ENCODE measurements at regions not wholly inside any gene's neighbourhood (a gene's known extent, or its start where the extent isn't known, plus 50 kb on each side); places are given as distances from the start of the nearest gene placed in this dataset.

DNA sequence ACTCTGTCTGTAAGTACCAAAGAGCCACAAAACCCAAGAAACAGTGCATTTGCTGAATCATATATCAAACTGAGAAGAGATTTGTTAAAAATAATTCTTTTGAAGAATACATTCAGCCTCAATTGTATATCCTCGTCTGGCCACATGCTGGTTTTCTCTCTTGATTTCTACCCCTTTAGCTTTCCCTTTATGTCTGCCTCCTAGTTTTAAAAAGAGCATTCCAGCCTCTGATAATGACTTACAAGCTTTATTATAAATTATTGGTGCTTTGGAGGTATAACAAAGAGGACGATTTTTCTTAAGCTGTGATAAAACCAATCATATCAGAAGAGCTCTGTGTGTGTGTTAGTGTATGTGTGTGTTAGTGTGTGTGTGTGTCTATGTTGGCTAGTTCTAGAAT lies 70.4 kb upstream of the ROBO2 start:
- H3K9ac ChIP-seq (ENCODE audit: low read length), result no peak overlapping the region
- H3K4me1 ChIP-seq (ENCODE audit: low read length), result no peaks in the 10 kb centered on the region
- no peaks in the 10 kb centered on the region for H4K20me1 ChIP-seq (ENCODE audit: insufficient read depth, low read length)
- peak overlapping the region; percentile 48; the same call in 1 of the 2 replicates for H2AFZ ChIP-seq (ENCODE audit: low read depth, low read length)
- no peaks in the 10 kb centered on the region for H3K36me3 ChIP-seq (replicated peaks; ENCODE audit: low read depth, low read length)
- no peak overlapping the region for H3K4me3 ChIP-seq (ENCODE audit: low read length)
- H3K79me2 ChIP-seq (ENCODE audit: low read length), result no peaks in the 10 kb centered on the region
- no peak overlapping the region for H3K4me2 ChIP-seq (ENCODE audit: low read length)
- no peak for TF ChIP-seq EZH2phosphoT487 (IDR thresholded peaks at IDR 0.05; ENCODE audit: low read depth)
- TF ChIP-seq, protein P1, sequence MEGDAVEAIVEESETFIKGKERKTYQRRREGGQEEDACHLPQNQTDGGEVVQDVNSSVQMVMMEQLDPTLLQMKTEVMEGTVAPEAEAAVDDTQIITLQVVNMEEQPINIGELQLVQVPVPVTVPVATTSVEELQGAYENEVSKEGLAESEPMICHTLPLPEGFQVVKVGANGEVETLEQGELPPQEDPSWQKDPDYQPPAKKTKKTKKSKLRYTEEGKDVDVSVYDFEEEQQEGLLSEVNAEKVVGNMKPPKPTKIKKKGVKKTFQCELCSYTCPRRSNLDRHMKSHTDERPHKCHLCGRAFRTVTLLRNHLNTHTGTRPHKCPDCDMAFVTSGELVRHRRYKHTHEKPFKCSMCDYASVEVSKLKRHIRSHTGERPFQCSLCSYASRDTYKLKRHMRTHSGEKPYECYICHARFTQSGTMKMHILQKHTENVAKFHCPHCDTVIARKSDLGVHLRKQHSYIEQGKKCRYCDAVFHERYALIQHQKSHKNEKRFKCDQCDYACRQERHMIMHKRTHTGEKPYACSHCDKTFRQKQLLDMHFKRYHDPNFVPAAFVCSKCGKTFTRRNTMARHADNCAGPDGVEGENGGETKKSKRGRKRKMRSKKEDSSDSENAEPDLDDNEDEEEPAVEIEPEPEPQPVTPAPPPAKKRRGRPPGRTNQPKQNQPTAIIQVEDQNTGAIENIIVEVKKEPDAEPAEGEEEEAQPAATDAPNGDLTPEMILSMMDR (IDR thresholded peaks at IDR 0.05; ENCODE audit: low read depth, low read length), result no peak
- H3K9me3 ChIP-seq (ENCODE audit: insufficient read depth, low read length), result no peaks in the 10 kb centered on the region
- no peaks in the 10 kb centered on the region for H3K27me3 ChIP-seq (ENCODE audit: low read depth, low read length)
- H3K27ac ChIP-seq (ENCODE audit: low read length), result no peak overlapping the region

DNA sequence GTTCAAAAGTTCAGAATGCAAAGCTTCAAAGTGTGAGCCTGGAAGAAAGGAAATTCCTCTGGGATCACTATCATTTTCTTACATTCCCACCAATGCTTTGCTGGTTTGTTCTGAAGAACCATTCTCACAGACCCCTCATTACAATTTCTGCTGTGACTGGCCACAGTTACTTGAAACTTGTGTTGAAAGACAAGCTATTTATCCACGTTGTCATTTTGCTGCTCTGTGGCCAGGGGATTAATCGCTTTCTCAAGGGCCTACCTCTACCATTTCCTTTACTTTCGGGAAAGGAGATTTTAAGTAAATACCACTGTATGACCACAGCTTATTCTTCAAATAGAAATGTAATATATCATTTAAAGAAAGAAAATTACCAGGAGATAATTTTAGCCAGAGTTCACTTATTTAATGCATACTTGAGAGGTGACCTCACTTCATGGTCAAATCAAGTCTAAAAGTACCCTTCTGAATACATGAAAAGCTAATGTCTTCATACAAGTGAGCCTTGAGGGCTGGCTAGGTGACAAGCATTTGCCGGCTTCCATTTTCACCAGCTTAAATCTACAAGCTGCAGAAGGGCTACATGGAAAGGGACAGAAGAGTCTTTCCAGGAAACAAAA lies 69.8 kb upstream of the ROBO2 start:
- Histone ChIP-seq H4K20me1 (ENCODE audit: insufficient read depth, low read length) (no peaks in the 10 kb centered on the region), H3K27ac (ENCODE audit: low read length) (no peak overlapping the region), H2AFZ (ENCODE audit: low read depth, low read length) (no peak overlapping the region), H3K36me3 (replicated peaks; ENCODE audit: low read depth, low read length) (no peaks in the 10 kb centered on the region), H3K4me3 (ENCODE audit: low read length) (no peak overlapping the region), H3K9ac (ENCODE audit: low read length) (no peak overlapping the region), H3K4me2 (ENCODE audit: low read length) (no peak overlapping the region), H3K4me1 (ENCODE audit: low read length) (no peaks in the 10 kb centered on the region), H3K9me3 (ENCODE audit: insufficient read depth, low read length) (no peaks in the 10 kb centered on the region), H3K79me2 (ENCODE audit: low read length) (no peaks in the 10 kb centered on the region), H3K27me3 (ENCODE audit: low read depth, low read length) (no peaks in the 10 kb centered on the region)
- TF ChIP-seq EZH2phosphoT487 (IDR thresholded peaks at IDR 0.05; ENCODE audit: low read depth), result no peak
- TF ChIP-seq, protein P1 (IDR thresholded peaks at IDR 0.05; ENCODE audit: low read depth, low read length), result no peak

DNA sequence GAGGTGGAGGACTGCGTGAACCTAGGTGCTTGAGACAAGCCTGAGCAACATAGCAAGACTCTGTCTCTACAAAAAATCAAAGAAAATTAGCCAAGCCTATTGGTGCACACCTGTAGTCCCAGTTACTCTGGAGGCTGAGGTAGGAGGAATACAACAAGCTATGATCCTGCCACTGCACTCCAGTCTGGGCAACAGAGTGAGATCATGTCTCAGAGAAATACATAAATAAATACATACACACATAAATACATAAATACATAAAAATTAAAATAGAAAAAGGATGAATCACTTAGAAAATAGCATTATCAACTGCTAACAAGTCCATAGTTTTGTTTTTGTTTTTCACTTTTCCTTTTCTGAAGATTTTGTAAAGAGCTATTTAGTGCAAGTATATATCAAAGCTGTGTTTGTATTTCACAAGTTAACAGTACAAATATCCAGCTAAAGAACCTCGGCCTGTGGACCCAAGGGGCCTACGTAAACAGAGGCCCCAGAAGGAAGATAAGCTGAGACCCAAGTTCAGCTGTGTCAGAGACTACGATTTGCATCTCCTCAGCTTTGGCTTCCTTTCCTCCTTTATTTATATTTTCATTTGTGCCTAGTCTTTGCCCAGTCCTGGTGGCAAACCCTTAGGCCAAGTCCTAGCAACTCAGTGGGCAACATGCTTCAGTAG lies 67.1 kb upstream of the ROBO2 start:
- no peak overlapping the region for H3K4me2 ChIP-seq (ENCODE audit: low read length)
- peak overlapping the region; percentile 32; the same call in 1 of the 2 replicates for H2AFZ ChIP-seq (ENCODE audit: low read depth, low read length)
- H4K20me1 ChIP-seq (ENCODE audit: insufficient read depth, low read length), result no peaks in the 10 kb centered on the region
- H3K79me2 ChIP-seq (ENCODE audit: low read length), result no peaks in the 10 kb centered on the region
- no peaks in the 10 kb centered on the region for H3K4me1 ChIP-seq (ENCODE audit: low read length)
- H3K36me3 ChIP-seq (replicated peaks; ENCODE audit: low read depth, low read length), result no peaks in the 10 kb centered on the region
- no peaks in the 10 kb centered on the region for H3K9me3 ChIP-seq (ENCODE audit: insufficient read depth, low read length)
- H3K27me3 ChIP-seq (ENCODE audit: low read depth, low read length), result no peaks in the 10 kb centered on the region
- no peak overlapping the region for H3K9ac ChIP-seq (ENCODE audit: low read length)
- H3K4me3 ChIP-seq (ENCODE audit: low read length), result no peak overlapping the region
- TF ChIP-seq, protein P1 (IDR thresholded peaks at IDR 0.05; ENCODE audit: low read depth, low read length), result no peak
- no peak for TF ChIP-seq EZH2phosphoT487 (IDR thresholded peaks at IDR 0.05; ENCODE audit: low read depth)
- H3K27ac ChIP-seq (ENCODE audit: low read length), result no peak overlapping the region

DNA sequence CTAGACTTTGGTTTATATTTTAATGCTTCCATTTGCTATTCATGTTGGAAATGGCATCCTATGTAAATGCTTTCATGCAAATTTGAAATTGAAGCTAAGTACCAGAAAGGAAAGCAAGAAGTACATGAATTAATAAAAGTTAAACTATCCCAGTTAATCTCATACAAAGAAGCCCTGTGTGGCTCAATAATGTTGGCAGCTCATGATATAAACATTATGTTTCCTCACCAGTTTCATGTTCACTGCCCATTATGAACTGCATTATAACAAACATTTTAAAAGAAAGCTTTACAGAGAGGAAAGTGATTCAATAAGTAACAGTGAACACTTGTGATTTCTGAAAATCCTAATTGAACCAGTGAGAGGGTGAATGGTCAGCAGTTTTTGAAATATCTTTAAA lies 62.9 kb upstream of the ROBO2 start:
- Histone ChIP-seq H3K27me3 (ENCODE audit: low read depth, low read length) (no peaks in the 10 kb centered on the region), H3K4me3 (ENCODE audit: low read length) (no peak overlapping the region), H3K4me1 (ENCODE audit: low read length) (no peaks in the 10 kb centered on the region), H3K4me2 (ENCODE audit: low read length) (no peak overlapping the region), H3K36me3 (replicated peaks; ENCODE audit: low read depth, low read length) (no peaks in the 10 kb centered on the region), H3K79me2 (ENCODE audit: low read length) (no peaks in the 10 kb centered on the region), H2AFZ (ENCODE audit: low read depth, low read length) (no peak overlapping the region), H3K9me3 (ENCODE audit: insufficient read depth, low read length) (no peaks in the 10 kb centered on the region), H3K27ac (ENCODE audit: low read length) (no peak overlapping the region), H3K9ac (ENCODE audit: low read length) (no peak overlapping the region), H4K20me1 (ENCODE audit: insufficient read depth, low read length) (no peaks in the 10 kb centered on the region)
- TF ChIP-seq, protein P1 (IDR thresholded peaks at IDR 0.05; ENCODE audit: low read depth, low read length), result no peak
- TF ChIP-seq EZH2phosphoT487 (IDR thresholded peaks at IDR 0.05; ENCODE audit: low read depth), result no peak

Data from OCI-LY3 (cell line).